GM23248 (cell line): ENCODE measurements at regions not wholly inside any gene's neighbourhood (a gene's known extent, or its start where the extent isn't known, plus 50 kb on each side); places are given as distances from the start of the nearest gene placed in this dataset.

Source experiments
- EZH2 ChIP-seq: fragments of 200-600 bp; sonication (generic); IDR thresholded peaks from 2 replicates; pipeline ENCODE4 v1.6.1; 2018; ENCODE audit warnings: antibody characterized with exemption, mild to moderate bottlenecking; ENCODE audit not compliant: insufficient read depth, poor library complexity, severe bottlenecking
- EZH2phosphoT487 ChIP-seq: fragments of 200-600 bp; sonication (generic); IDR thresholded peaks from 2 replicates; pipeline ENCODE4 v1.6.1; 2018; ENCODE audit warnings: antibody characterized with exemption, moderate library complexity, mild to moderate bottlenecking, low read depth; ENCODE audit not compliant: insufficient read depth

- TF ChIP-seq EZH2 (no peak), EZH2phosphoT487 (no peak)
These were observed 508.3 kb upstream of the DAB2 start for GRCh38 chr5:39933061-39933460.
